ENCODE measurements at regions not wholly inside any gene's neighbourhood (a gene's known extent, or its start where the extent isn't known, plus 50 kb on each side); places are given as distances from the start of the nearest gene placed in this dataset.

GRCh38 chr4:27215220-27215826 lies 354.7 kb downstream of the STIM2 start:
- in situ Hi-C loops (cut with HindIII; ENCODE audit: low sequenced_read_pairs), result no loop called here
- TF ChIP-seq, protein P1, sequence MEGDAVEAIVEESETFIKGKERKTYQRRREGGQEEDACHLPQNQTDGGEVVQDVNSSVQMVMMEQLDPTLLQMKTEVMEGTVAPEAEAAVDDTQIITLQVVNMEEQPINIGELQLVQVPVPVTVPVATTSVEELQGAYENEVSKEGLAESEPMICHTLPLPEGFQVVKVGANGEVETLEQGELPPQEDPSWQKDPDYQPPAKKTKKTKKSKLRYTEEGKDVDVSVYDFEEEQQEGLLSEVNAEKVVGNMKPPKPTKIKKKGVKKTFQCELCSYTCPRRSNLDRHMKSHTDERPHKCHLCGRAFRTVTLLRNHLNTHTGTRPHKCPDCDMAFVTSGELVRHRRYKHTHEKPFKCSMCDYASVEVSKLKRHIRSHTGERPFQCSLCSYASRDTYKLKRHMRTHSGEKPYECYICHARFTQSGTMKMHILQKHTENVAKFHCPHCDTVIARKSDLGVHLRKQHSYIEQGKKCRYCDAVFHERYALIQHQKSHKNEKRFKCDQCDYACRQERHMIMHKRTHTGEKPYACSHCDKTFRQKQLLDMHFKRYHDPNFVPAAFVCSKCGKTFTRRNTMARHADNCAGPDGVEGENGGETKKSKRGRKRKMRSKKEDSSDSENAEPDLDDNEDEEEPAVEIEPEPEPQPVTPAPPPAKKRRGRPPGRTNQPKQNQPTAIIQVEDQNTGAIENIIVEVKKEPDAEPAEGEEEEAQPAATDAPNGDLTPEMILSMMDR (IDR thresholded peaks at IDR 0.05; ENCODE audit: low read depth, low read length, missing control alignments), result no peak
- H3K4me3 ChIP-seq (ENCODE audit: low read depth, low read length), result no peak overlapping the region
- DNase-seq (ENCODE audit: low read depth), result no peak

GRCh38 chr4:27217261-27217769 lies 356.7 kb downstream of the STIM2 start:
- in situ Hi-C loops (cut with HindIII; ENCODE audit: low sequenced_read_pairs), result no loop called here
- DNase-seq (ENCODE audit: low read depth), result no peak
- H3K4me3 ChIP-seq (ENCODE audit: low read depth, low read length), result no peak overlapping the region
- TF ChIP-seq, protein P1 (IDR thresholded peaks at IDR 0.05; ENCODE audit: low read depth, low read length, missing control alignments), result no peak

- in situ Hi-C loops (cut with HindIII; ENCODE audit: low sequenced_read_pairs), result no loop called here
- TF ChIP-seq, protein P1 (IDR thresholded peaks at IDR 0.05; ENCODE audit: low read depth, low read length, missing control alignments), result no peak
- DNase-seq (ENCODE audit: low read depth), result no peak
- no peak overlapping the region for H3K4me3 ChIP-seq (ENCODE audit: low read depth, low read length)
These were observed 357.4 kb downstream of the STIM2 start for GRCh38 chr4:27218013-27218412.

- TF ChIP-seq, protein P1 (IDR thresholded peaks at IDR 0.05; ENCODE audit: low read depth, low read length, missing control alignments), result no peak
- DNase-seq (ENCODE audit: low read depth), result no peak
- no peak overlapping the region for H3K4me3 ChIP-seq (ENCODE audit: low read depth, low read length)
- in situ Hi-C loops (cut with HindIII; ENCODE audit: low sequenced_read_pairs), result no loop called here
These were observed 362.7 kb downstream of the STIM2 start for GRCh38 chr4:27223326-27223725.

GRCh38 chr4:27233531-27233930 lies 372.9 kb downstream of the STIM2 start:
- in situ Hi-C loops (cut with HindIII; ENCODE audit: low sequenced_read_pairs), result no loop called here
- no peak overlapping the region for H3K4me3 ChIP-seq (ENCODE audit: low read depth, low read length)
- no peak for DNase-seq (ENCODE audit: low read depth)
- TF ChIP-seq, protein P1 (IDR thresholded peaks at IDR 0.05; ENCODE audit: low read depth, low read length, missing control alignments), result no peak

DNA sequence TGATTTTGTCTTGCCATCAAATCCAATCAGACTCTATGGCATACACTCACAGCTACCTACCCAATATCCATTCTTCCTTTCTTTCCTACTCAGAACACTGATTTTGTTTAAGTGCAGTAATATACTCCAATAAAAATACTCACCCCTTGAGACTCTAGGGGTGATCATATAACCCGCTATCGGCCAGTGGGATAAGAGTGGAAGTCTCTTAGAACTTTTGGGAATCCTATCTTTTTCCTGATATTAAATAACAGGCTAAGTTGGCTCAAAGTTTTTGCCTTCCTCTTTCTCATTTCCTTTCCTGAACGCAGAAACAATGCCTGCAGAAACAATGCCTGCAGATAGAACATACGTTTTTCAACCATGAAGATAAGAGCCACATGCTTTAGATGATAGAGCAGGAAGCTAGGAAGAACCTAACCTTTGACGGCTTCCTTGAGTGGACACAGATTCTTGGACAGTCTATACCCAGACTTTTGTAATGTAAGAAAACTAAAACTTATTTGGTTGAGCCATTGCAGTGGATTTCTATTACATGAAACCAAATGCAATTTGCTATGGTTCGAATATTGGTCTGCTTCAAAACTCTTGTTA lies 373.8 kb downstream of the STIM2 start:
- TF ChIP-seq, protein P1 (IDR thresholded peaks at IDR 0.05; ENCODE audit: low read depth, low read length, missing control alignments), result no peak
- H3K4me3 ChIP-seq (ENCODE audit: low read depth, low read length), result no peak overlapping the region
- in situ Hi-C loops (cut with HindIII; ENCODE audit: low sequenced_read_pairs), result no loop called here
- DNase-seq (ENCODE audit: low read depth), result no peak

Data from astrocyte of the cerebellum (primary cell).